ENCODE measurements at regions not wholly inside any gene's neighbourhood (a gene's known extent, or its start where the extent isn't known, plus 50 kb on each side); places are given as distances from the start of the nearest gene placed in this dataset.
A peak's percentile ranks its signal among the peaks of the same experiment; 100 is the strongest.

DNA sequence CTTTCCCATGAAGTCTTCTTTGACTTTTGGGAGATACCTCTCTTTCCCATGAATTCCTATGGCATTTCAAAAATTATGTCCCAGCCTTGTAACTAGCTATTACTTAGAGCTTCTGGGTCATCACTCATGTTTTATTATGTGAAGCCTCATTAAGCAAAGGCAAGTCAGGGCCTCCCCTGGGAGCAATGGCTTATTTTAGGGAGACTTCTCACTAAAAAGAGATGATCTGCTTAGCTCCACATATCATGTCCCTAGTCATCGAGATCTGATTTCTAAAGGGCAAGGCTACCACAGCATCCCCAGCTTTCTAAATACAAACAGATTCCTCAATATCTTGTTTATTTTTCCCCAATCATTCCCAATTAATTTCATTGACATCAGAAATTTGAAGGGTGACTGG is 154.0 kb upstream of the MANEA start:
- intact Hi-C loops (cut with DNase I) = no loop called here
- Histone ChIP-seq H3K4me1 (no peaks in the 10 kb centered on the region), H3K36me3 (no peaks in the 10 kb centered on the region), H3K9me3 (peaks cover 0 to 7% (median 2%) of the 10 kb centered on the region in 4 donors), H3K4me3 (no peak overlapping the region), H3K27me3 (no peaks in the 10 kb centered on the region), H3K27ac (no peak overlapping the region)
- no peak for DNase-seq
- TF ChIP-seq, protein P1, sequence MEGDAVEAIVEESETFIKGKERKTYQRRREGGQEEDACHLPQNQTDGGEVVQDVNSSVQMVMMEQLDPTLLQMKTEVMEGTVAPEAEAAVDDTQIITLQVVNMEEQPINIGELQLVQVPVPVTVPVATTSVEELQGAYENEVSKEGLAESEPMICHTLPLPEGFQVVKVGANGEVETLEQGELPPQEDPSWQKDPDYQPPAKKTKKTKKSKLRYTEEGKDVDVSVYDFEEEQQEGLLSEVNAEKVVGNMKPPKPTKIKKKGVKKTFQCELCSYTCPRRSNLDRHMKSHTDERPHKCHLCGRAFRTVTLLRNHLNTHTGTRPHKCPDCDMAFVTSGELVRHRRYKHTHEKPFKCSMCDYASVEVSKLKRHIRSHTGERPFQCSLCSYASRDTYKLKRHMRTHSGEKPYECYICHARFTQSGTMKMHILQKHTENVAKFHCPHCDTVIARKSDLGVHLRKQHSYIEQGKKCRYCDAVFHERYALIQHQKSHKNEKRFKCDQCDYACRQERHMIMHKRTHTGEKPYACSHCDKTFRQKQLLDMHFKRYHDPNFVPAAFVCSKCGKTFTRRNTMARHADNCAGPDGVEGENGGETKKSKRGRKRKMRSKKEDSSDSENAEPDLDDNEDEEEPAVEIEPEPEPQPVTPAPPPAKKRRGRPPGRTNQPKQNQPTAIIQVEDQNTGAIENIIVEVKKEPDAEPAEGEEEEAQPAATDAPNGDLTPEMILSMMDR (IDR thresholded peaks at IDR 0.05) = no peak
- TF ChIP-seq POLR2A (IDR thresholded peaks at IDR 0.05) (no peak), EP300 (IDR thresholded peaks at IDR 0.05) (no peak), POLR2AphosphoS5 (IDR thresholded peaks at IDR 0.05) (no peak)
- 76 to 85% methylated on average over 1 of the region's 1 CpG for WGBS, 2 donors

DNA sequence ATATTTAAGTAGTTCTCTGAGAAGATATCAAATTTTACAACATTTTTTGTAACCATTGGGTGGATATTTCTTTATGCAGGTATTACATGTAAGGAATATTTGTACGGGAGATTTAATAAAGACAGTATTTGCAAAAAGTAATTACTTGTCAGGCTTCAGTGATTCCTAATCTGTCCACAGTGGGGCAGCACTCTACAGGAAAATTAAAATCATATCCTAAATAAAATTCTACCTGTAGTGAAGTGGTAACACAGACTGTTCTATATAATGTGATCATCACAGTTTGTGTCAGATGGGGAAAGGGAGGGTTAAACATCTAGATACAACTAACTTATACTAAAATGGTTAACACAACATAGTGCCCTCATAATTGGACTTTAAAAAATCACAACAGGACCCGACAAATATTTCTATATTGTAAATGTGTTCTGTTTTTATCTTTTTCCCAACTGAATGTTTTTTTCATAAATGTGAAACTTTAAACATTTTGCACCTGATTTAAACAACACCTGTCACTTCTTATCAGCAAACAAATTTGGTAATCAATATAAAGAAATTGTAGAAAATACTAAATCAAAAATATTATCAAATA is 145.6 kb upstream of the MANEA start:
- Histone ChIP-seq H3K4me1 (no peaks in the 10 kb centered on the region), H3K36me3 (no peaks in the 10 kb centered on the region), H3K4me3 (no peak overlapping the region), H3K27me3 (no peaks in the 10 kb centered on the region), H3K27ac (no peak overlapping the region), H3K9me3 (no peaks in the 10 kb centered on the region)
- TF ChIP-seq POLR2A (IDR thresholded peaks at IDR 0.05) = no peak
- TF ChIP-seq, protein P1 (IDR thresholded peaks at IDR 0.05) = peak in 3 of 4 experiments; percentile 41 to 79 (median 41)
- WGBS, 2 donors = 40 to 47% methylated on average over 2 of the region's 2 CpGs
- no peak for DNase-seq
- intact Hi-C loops (cut with DNase I) = no loop called here

DNA sequence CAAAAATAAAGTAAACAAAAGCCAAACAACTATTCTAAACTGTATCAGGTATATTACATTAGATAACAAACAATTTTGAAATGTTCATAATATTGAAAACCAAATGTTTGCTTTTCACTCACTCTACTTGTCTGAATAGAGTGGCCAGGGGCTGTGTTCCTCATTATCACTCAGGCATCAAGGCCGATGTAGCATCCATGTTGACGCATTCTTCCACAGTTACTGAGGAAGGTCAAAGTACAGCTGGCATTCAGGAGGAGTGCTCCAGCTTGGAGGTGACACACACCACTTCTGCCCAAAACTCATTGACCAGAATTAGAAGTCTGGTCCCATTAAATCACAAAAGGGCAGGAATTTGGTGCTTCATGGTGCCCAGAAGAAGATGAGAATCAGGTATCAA is 137.6 kb upstream of the MANEA start:
- Histone ChIP-seq H3K4me3 (no peak overlapping the region), H3K4me1 (no peaks in the 10 kb centered on the region), H3K36me3 (no peaks in the 10 kb centered on the region), H3K9me3 (no peaks in the 10 kb centered on the region), H3K27me3 (no peaks in the 10 kb centered on the region), H3K27ac (no peak overlapping the region)
- intact Hi-C loops (cut with DNase I) = no loop called here
- TF ChIP-seq POLR2A (IDR thresholded peaks at IDR 0.05) = no peak
- TF ChIP-seq EP300 (IDR thresholded peaks at IDR 0.05) = no peak
- TF ChIP-seq POLR2AphosphoS5 (IDR thresholded peaks at IDR 0.05) = no peak
- TF ChIP-seq, protein P1 (IDR thresholded peaks at IDR 0.05) = no peak
- WGBS, 2 donors = 44 to 80% methylated on average over 2 of the region's 2 CpGs
- DNase-seq = no peak

- intact Hi-C loops (cut with DNase I) = no loop called here
- Histone ChIP-seq H3K4me3 (no peak overlapping the region), H3K36me3 (no peaks in the 10 kb centered on the region), H3K4me1 (no peaks in the 10 kb centered on the region), H3K27ac (no peak overlapping the region), H3K27me3 (no peaks in the 10 kb centered on the region), H3K9me3 (no peaks in the 10 kb centered on the region)
- TF ChIP-seq, protein P1 (IDR thresholded peaks at IDR 0.05) = no peak
- no peak for TF ChIP-seq POLR2A (IDR thresholded peaks at IDR 0.05)
- no peak for TF ChIP-seq EP300 (IDR thresholded peaks at IDR 0.05)
- no peak for TF ChIP-seq POLR2AphosphoS5 (IDR thresholded peaks at IDR 0.05)
- no peak for DNase-seq
- WGBS, 2 donors = 74 to 83% methylated on average over 4 of the region's 4 CpGs
Measured at GRCh38 chr6:95448208-95448607, 129.1 kb upstream of the MANEA start.

- H3K4me1 ChIP-seq = no peaks in the 10 kb centered on the region
Measured at GRCh38 chr6:95469511-95469910, 107.8 kb upstream of the MANEA start.

More at GRCh38 chr6:95469511-95469910, 107.8 kb upstream of the MANEA start:
- 64 to 78% methylated on average over 2 of the region's 2 CpGs for WGBS, 2 donors
- intact Hi-C loops (cut with DNase I) = no loop called here
- Histone ChIP-seq H3K27ac (no peak overlapping the region), H3K9me3 (no peaks in the 10 kb centered on the region), H3K27me3 (no peaks in the 10 kb centered on the region), H3K36me3 (no peaks in the 10 kb centered on the region), H3K4me3 (no peak overlapping the region)
- DNase-seq = no peak
- TF ChIP-seq EP300 (IDR thresholded peaks at IDR 0.05) = no peak
- no peak for TF ChIP-seq POLR2AphosphoS5 (IDR thresholded peaks at IDR 0.05)
